AML-193 (cell line): ENCODE measurements at regions not wholly inside any gene's neighbourhood (a gene's known extent, or its start where the extent isn't known, plus 50 kb on each side); places are given as distances from the start of the nearest gene placed in this dataset.

Experiments used
- DNase-seq, 2 experiments: peaks; one replicate each; lab custom pipeline; 2025; lab: John Stamatoyannopoulos, UW

- DNase-seq = peak in 1 of 2 experiments; percentile 0
Observed at GRCh38 chr16:86319585-86320236, 190.6 kb upstream of the FOXF1 start.

- DNase-seq = no peak
Observed at GRCh38 chr16:86320237-86320595, 190.1 kb upstream of the FOXF1 start.

GRCh38 chr16:86321491-86321890 is 188.8 kb upstream of the FOXF1 start:
- no peak for DNase-seq

GRCh38 chr16:86322283-86322682 is 188.0 kb upstream of the FOXF1 start:
- no peak for DNase-seq

GRCh38 chr16:86322806-86323205 is 187.5 kb upstream of the FOXF1 start:
- no peak for DNase-seq

- no peak for DNase-seq
Observed at GRCh38 chr16:86324320-86324719, 186.0 kb upstream of the FOXF1 start.

GRCh38 chr16:86325360-86325759 is 185.0 kb upstream of the FOXF1 start:
- no peak for DNase-seq

- no peak for DNase-seq
Observed at GRCh38 chr16:86325895-86326294, 184.4 kb upstream of the FOXF1 start.

GRCh38 chr16:86327321-86327720 is 183.0 kb upstream of the FOXF1 start:
- no peak for DNase-seq

GRCh38 chr16:86330906-86331305 is 179.4 kb upstream of the FOXF1 start:
- DNase-seq = no peak

GRCh38 chr16:86334079-86334635 is 176.2 kb upstream of the FOXF1 start:
- DNase-seq = no peak

- no peak for DNase-seq
Observed at GRCh38 chr16:86335266-86336172, 174.8 kb upstream of the FOXF1 start.

- DNase-seq = no peak
Observed at GRCh38 chr16:86337138-86337537, 173.2 kb upstream of the FOXF1 start.

GRCh38 chr16:86337581-86338402 is 172.5 kb upstream of the FOXF1 start:
- DNase-seq = no peak

GRCh38 chr16:86338403-86339115 is 171.8 kb upstream of the FOXF1 start:
- DNase-seq = no peak

GRCh38 chr16:86342161-86342834 is 168.0 kb upstream of the FOXF1 start:
- no peak for DNase-seq

- no peak for DNase-seq
Observed at GRCh38 chr16:86343027-86343795, 167.1 kb upstream of the FOXF1 start.

GRCh38 chr16:86343796-86344585 is 166.3 kb upstream of the FOXF1 start:
- DNase-seq = no peak

- no peak for DNase-seq
Observed at GRCh38 chr16:86344586-86344871, 165.8 kb upstream of the FOXF1 start.

GRCh38 chr16:86344881-86345280 is 165.4 kb upstream of the FOXF1 start:
- no peak for DNase-seq
